CD4-positive, alpha-beta T cell (primary cell): ENCODE measurements at regions not wholly inside any gene's neighbourhood (a gene's known extent, or its start where the extent isn't known, plus 50 kb on each side); places are given as distances from the start of the nearest gene placed in this dataset.

Experiments
- ATAC-seq: fragments of 200-7000 bp; cut with Tn5 transposase; one replicate; pipeline ENCODE4 v1.10.0; 2022; ENCODE audit warnings: mild to moderate bottlenecking; ENCODE audit not compliant: poor library complexity
- CTCF ChIA-PET: fragments of 350-600 bp; sonication (Branson Sonifier 250); formaldehyde crosslinking; loops from one replicate; lab custom pipeline; 2021; ENCODE audit warnings: antibody characterized with exemption, inconsistent platforms; lab: Charles Lee
- POLR2A ChIA-PET: fragments of 350-600 bp; sonication (Branson Sonifier 250); formaldehyde crosslinking; loops from one replicate; lab custom pipeline; 2021; ENCODE audit warnings: antibody characterized with exemption, inconsistent platforms; lab: Charles Lee
- DNase-seq, 14 experiments: peaks; one replicate each; pipeline ENCODE4 v3.0.0-alpha.2; 2013 to 2020; ENCODE audit warnings: mixed read lengths in 2 of 14
- H3K27ac ChIP-seq, 2 donors: one replicate each; pipeline versions ENCODE4 v1.5.1 to v1.7.0; 2013; ENCODE audit warnings: low read length in 2 of 2, low read depth in 1 of 2, mild to moderate bottlenecking in 1 of 2
- H3K27me3 ChIP-seq, 2 experiments: 1 replicate in 1 of 2; 2 replicates in 1 of 2; pipeline versions ENCODE4 v1.6.1 to v1.7.0; 2013; ENCODE audit warnings: low read length in 2 of 2, control low read depth in 1 of 2, mild to moderate bottlenecking in 1 of 2, moderate library complexity in 1 of 2; ENCODE audit not compliant: insufficient read depth in 2 of 2, control insufficient read depth in 1 of 2
- H3K36me3 ChIP-seq: one replicate; pipeline ENCODE4 v1.6.1; 2013; ENCODE audit warnings: low read length, control low read depth; ENCODE audit not compliant: insufficient read depth
- H3K4me1 ChIP-seq: one replicate; pipeline ENCODE4 v1.6.1; 2013; ENCODE audit warnings: low read length, control low read depth; ENCODE audit not compliant: insufficient read depth
- H3K4me3 ChIP-seq: one replicate; pipeline ENCODE4 v1.5.1; 2013; ENCODE audit warnings: mild to moderate bottlenecking, low read length, moderate library complexity
- H3K9me3 ChIP-seq, 2 experiments: 1 replicate in 1 of 2; 2 replicates in 1 of 2; pipeline versions ENCODE4 v1.6.1 to v1.7.0; 2013; ENCODE audit warnings: low read length in 2 of 2, mild to moderate bottlenecking in 2 of 2, control low read depth in 1 of 2, moderate library complexity in 1 of 2; ENCODE audit not compliant: control insufficient read depth in 1 of 2, insufficient read depth in 1 of 2
- H3K27ac Mint-ChIP-seq: one replicate; pipeline ENCODE4 v1.8.0; 2020; ENCODE audit warnings: mixed read lengths
- H3K27me3 Mint-ChIP-seq: one replicate; pipeline ENCODE4 v1.8.0; 2021; ENCODE audit warnings: mixed read lengths
- H3K36me3 Mint-ChIP-seq: one replicate; pipeline ENCODE4 v1.8.0; 2021; ENCODE audit warnings: low read depth, mixed read lengths
- H3K4me1 Mint-ChIP-seq: one replicate; pipeline ENCODE4 v1.8.0; 2021; ENCODE audit warnings: low read depth, mixed read lengths
- H3K4me3 Mint-ChIP-seq: one replicate; pipeline ENCODE4 v1.8.0; 2020; ENCODE audit warnings: mild to moderate bottlenecking, mixed read lengths
- H3K9me3 Mint-ChIP-seq: one replicate; pipeline ENCODE4 v1.8.0; 2020; ENCODE audit warnings: mixed read lengths
- intact Hi-C, 2 experiments: fragments of 100-400 bp; cut with DNase I in 1 of 2; cut with micrococcal nuclease in 1 of 2; formaldehyde crosslinking; loops; one replicate each; pipeline versions ENCODE4 v1.15.1 to v1.9.0; 2023 to 2025; cut with DNase I, micrococcal nuclease
- TF ChIP-seq, protein P1 (sequence below): fragments of 200-600 bp; IDR thresholded peaks from one replicate; pipeline ENCODE4 v1.8.0; 2022; ENCODE audit warnings: antibody characterized with exemption, mild to moderate bottlenecking

DNA sequence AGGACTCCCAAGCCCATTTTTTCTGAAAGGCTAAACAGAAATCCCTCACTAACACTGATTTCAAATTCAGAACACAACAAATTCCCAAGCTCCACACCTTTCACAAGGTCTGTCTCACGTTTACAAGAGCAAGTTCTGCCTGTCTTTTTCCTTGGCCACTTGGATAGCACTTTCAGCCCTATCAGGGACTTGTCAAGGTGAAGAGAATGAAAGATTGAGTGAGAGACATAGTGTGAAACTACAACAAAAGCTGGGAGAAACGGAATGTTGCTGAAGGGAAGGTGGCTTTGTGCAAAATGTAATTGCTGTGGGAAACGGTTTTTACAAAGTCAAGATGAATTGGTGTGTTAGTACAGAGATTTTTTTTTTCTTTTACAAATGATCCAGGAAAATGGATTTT is 89.4 kb upstream of the GATA6 start:
- H3K27ac Mint-ChIP-seq = no peak overlapping the region
- no peak overlapping the region for H3K27ac ChIP-seq
- CTCF ChIA-PET = no interaction called here
- H3K4me3 ChIP-seq = no peak overlapping the region
- no peak overlapping the region for H3K4me3 Mint-ChIP-seq
- H3K9me3 Mint-ChIP-seq = no peaks in the 10 kb centered on the region
- H3K4me1 Mint-ChIP-seq = no peaks in the 10 kb centered on the region
- H3K27me3 Mint-ChIP-seq = no peaks in the 10 kb centered on the region
- POLR2A ChIA-PET = no interaction called here
- ATAC-seq (no peak), DNase-seq (no peak)
- intact Hi-C loops = no loop called here
- H3K36me3 Mint-ChIP-seq = no peaks in the 10 kb centered on the region
- H3K36me3 ChIP-seq = no peaks in the 10 kb centered on the region
- H3K4me1 ChIP-seq = no peaks in the 10 kb centered on the region
- peaks cover 0 to 11% of the 10 kb centered on the region in 2 experiments for H3K9me3 ChIP-seq
- H3K27me3 ChIP-seq = no peaks in the 10 kb centered on the region
- TF ChIP-seq, protein P1, sequence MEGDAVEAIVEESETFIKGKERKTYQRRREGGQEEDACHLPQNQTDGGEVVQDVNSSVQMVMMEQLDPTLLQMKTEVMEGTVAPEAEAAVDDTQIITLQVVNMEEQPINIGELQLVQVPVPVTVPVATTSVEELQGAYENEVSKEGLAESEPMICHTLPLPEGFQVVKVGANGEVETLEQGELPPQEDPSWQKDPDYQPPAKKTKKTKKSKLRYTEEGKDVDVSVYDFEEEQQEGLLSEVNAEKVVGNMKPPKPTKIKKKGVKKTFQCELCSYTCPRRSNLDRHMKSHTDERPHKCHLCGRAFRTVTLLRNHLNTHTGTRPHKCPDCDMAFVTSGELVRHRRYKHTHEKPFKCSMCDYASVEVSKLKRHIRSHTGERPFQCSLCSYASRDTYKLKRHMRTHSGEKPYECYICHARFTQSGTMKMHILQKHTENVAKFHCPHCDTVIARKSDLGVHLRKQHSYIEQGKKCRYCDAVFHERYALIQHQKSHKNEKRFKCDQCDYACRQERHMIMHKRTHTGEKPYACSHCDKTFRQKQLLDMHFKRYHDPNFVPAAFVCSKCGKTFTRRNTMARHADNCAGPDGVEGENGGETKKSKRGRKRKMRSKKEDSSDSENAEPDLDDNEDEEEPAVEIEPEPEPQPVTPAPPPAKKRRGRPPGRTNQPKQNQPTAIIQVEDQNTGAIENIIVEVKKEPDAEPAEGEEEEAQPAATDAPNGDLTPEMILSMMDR = no peak

DNA sequence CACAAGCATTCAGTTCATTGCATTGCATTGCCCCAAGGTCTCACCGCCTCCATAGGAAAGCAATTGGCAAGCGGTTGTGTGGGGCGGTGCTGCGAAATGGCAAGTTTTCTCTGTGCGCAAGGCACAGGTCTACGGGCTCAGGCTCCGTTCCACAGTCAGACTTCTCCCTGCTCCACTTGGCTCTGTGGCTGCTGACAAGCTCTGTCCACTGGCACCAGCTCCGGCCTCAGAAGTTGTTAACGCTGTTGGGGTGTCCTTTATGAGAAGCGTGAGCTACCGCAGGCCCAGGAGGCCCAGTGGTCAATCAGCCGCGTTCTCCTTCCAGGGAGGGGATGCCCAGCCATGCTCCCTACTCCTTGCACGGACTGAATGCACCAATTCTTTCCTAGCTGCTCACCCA is 87.0 kb upstream of the GATA6 start:
- Mint-ChIP-seq H3K27ac (no peak overlapping the region), H3K4me3 (no peak overlapping the region), H3K9me3 (peaks cover 3% of the 10 kb centered on the region), H3K27me3 (no peaks in the 10 kb centered on the region), H3K36me3 (no peaks in the 10 kb centered on the region), H3K4me1 (no peaks in the 10 kb centered on the region)
- Histone ChIP-seq H3K27me3 (no peaks in the 10 kb centered on the region), H3K4me3 (no peak overlapping the region), H3K9me3 (peaks cover 0 to 11% of the 10 kb centered on the region in 2 experiments), H3K36me3 (no peaks in the 10 kb centered on the region), H3K27ac (no peak overlapping the region), H3K4me1 (no peaks in the 10 kb centered on the region)
- intact Hi-C loops = no loop called here
- ChIA-PET CTCF (no interaction called here), POLR2A (no interaction called here)
- ATAC-seq (no peak), DNase-seq (no peak)
- TF ChIP-seq, protein P1 = no peak

DNA sequence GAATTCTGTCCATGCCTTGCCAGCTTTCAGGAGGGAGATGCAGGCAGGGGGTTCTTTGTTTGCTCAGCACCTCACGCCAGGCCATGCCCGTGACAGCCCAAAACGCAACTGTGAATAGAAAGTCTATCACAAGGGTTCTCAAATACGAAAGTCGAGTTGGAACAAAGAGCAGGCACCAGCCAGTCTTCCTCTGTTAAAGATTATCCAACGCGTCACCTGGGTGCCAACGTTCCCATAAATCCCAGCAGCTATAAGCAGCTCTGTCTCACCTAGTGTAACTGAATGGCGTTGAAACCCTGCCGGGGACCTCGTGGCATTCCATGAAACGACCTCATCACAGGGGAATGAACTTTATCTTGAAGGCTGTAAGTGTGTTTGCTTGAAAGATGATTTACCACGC is 84.8 kb upstream of the GATA6 start:
- Mint-ChIP-seq H3K27me3 (no peaks in the 10 kb centered on the region), H3K36me3 (no peaks in the 10 kb centered on the region), H3K4me1 (no peaks in the 10 kb centered on the region), H3K9me3 (peaks cover 3% of the 10 kb centered on the region), H3K27ac (no peak overlapping the region), H3K4me3 (no peak overlapping the region)
- no peaks in the 10 kb centered on the region for H3K36me3 ChIP-seq
- no peak overlapping the region for H3K27ac ChIP-seq
- peaks cover 0 to 11% of the 10 kb centered on the region in 2 experiments for H3K9me3 ChIP-seq
- intact Hi-C loops = no loop called here
- H3K4me3 ChIP-seq = no peak overlapping the region
- ATAC-seq (no peak), DNase-seq (no peak)
- CTCF ChIA-PET = no interaction called here
- peaks cover 0 to 3% of the 10 kb centered on the region in 2 experiments for H3K27me3 ChIP-seq
- TF ChIP-seq, protein P1 = no peak
- no peaks in the 10 kb centered on the region for H3K4me1 ChIP-seq
- POLR2A ChIA-PET = no interaction called here
